GM19240 (cell line): ENCODE measurements at regions not wholly inside any gene's neighbourhood (a gene's known extent, or its start where the extent isn't known, plus 50 kb on each side); places are given as distances from the start of the nearest gene placed in this dataset.

ENCODE experiments used
- DNase-seq: peaks from one replicate; pipeline ENCODE4 v3.0.0; 2011; ENCODE audit warnings: low spot score; ENCODE audit not compliant: insufficient read length

DNA sequence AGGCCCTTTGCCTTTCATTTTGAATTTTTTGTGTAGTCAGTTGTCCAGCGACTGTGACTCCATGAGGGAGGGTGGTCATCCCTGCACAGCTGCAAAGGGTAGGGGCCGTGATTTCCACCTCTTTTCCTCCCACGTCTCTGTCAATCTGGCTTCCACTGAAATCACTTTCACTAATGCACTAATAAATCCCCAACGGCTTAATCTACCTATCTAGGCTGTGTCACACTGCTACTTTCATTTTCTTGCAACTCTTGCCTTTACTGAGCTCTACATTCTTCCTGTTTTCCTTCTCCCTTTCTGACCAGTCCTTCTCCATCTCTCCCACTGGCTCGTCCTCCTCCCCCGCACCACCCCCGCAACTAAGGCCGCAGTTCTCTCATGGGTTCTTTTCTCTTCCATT, 212.3 kb upstream of the FOXN3 start:
- DNase-seq: no peak

DNA sequence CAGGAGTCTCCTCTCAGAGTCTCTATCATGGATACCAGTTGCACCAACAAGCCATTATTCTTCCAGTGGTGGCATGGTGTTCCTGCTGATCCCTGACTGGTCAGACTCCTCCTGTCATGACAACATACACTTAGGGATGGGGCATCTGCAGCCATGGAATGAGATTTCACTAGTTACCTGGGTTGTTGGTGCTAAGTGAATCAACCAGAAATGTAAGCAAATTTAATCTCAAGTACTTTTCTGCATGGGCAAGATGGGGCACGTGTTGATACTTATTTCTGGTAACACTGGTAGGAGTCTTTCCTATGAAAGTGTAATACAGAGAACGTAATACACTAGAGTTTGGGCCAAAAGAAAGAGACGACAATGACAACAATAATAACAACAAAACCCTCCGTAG, 211.5 kb upstream of the FOXN3 start:
- DNase-seq: no peak

DNA sequence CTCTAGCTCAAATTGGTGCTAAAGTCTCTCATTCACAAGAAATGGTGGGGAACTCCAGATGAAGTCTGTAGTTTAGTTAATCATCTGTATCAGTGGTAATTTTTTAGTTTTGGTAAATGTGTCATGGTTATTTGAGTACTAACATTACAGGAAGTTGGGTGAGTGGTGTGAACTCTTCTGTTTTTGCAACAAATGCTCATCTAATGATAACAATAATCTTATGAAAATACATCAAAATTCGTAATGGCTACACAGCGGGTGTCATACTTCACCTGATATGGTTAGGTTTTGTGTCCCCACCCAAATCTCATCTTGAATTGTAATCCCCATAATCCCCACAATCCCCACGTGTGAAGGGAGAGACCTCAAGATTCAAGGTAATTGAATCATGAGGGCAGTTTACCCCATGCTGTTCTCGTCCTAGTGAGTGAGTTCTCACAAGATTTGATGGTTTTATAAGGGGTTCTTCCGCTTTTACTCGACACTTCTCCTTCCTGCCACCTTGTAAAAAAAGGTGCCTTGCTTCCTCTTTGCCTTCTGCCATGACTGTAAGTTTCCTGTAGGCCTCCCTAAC, 209.3 kb upstream of the FOXN3 start:
- DNase-seq: no peak

DNA sequence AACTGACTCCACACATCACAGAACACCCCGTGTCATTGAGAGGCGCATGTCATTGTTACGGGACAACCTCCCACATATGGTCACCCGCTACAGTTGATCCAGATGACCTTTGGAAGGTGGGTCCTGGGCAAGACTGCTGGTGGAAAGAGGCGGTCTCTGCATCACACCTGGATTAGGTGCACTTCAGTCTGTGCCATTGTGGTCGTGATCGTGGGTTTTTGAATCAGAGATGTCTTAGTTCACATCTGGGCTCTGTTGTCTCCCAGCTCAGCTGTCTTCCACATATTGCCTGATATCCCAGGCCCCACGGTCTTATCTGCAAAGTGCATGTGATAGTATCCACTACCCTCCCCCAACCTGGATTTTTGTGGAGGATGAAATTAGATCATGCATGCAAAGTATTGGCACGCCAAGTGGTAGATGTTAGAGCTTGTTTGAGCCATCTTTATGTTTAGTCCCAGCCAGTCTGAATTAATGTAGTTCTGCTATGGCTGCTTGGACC, 208.7 kb upstream of the FOXN3 start:
- no peak for DNase-seq

DNA sequence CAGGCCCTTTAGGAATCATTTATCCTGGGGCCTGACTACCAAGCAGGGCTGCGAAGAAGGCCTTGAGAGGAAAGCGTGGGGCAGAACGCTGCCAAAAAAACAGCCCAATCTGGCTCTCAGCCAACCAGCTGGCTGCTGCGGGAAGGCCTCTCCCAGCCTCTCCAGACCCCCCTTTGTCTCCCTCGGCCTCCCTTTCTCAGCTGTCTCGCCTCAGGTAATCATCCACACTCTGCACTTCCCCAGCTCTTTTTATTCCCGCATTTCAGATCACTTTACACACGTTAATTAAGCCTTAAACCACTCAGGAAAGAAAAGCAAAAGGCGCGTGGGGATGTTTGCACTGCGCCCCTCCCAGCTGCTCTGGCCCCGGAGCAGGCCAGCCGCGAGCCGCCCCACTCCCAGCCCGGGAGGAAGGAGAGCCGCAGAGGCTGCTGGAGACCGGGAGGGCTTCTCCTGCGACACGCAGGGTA, 208.2 kb upstream of the FOXN3 start:
- DNase-seq: no peak

DNA sequence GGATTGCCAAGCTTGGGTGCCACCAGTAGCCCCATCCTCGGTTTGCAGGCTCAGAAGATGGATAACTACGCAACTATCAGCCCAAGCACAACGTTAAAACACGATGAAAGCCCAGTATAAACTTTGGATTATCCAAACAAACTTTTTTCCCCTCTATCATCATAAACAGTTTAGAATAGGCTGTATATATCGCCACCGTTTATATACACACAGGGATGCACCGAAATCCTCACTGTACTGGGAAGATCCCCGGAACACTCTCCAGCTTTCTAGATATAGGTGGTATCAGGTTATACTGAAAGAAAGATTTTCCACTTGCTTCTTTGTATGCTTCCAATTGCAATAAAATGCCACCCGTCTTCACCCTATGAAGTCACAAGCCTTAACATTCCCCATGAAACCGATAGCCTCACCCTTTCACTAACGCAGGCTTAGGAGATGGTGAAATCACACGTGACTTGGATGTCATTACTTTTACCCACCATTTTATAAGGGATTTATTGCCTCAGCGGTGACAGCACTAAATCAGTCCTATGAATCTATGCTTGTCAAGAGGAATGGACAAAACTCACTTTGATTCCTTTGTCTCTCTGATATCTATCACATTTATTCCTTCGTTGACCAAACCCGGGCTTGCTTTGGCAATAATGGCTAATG, 207.6 kb upstream of the FOXN3 start:
- DNase-seq: no peak

DNA sequence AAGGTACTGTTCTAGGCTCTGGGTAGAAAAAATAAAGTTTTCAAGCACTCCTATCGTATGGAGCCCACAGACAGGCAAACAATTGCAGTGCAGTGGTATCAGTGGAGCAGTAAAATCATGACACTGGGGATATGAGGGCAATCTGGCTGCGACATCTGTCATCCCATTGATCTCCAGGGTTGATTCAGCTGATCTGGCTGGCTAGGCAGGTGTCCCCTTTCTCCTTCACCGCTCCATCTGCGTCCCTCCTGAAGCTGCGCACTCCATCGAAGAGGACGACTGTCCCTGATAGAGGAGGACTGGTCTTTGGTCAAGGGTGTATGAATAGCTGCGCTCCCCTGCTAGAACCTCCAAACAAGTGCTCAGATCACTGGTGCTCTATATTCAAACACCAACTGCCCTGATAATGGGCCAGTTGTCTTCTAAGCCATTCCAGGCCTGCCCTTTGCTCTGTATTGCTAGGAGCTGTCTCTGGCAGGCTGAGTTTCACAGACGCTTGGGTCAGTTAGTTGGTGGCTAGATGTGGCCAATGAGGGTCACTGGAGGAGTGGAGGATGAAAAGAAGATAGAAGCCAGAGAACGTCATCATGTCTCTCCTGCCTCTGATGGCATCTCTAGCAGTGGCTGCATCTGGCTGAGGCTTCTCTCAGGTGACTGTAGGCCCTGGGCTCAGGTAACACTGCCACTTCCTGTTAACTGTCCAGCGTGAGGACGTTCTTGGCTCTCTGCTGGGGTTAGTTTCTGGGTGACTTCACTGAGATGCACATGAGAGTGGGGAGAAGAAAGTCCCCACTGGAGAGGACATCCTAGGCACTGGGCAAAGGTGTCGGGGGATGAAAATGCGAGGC, 205.0 kb upstream of the FOXN3 start:
- DNase-seq: no peak

DNA sequence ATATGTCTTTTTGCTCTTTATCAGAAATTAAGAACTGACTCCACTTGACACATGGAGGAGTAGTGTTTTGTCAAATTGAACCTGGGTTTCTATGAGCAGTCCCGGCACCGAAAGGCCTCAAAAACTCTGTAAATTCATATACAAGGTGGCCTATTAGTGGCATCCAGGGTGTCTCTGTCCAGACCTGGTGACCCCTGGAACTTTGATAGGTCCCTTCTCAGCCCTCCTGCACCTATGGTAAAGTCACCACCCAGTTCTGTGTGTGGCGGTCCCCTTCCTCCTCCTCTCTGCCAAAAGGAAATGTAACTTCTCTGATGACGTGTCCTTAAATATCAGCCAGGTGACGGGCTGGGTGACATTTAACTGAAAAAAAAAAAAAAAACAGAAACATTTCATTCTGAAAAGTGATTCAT, 204.0 kb upstream of the FOXN3 start:
- DNase-seq: no peak

DNA sequence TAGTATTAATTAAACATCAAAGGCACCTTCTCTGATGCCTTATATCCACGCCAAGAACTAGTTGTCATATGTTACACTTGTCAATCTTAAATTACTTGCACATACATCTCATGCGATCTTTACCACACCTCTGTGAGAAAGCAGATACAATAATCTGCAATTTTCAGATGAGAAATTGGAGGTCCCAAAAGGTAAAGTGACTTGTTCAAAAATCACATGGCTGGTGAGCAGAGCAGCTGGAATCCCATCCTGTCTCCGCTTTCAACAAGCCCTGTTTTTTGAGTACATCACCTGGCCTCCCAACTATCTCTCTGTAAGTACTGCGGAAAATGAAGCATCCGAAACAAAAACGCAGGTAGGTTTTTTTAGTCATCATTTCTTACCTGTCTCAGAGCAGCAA, 203.4 kb upstream of the FOXN3 start:
- no peak for DNase-seq

DNA sequence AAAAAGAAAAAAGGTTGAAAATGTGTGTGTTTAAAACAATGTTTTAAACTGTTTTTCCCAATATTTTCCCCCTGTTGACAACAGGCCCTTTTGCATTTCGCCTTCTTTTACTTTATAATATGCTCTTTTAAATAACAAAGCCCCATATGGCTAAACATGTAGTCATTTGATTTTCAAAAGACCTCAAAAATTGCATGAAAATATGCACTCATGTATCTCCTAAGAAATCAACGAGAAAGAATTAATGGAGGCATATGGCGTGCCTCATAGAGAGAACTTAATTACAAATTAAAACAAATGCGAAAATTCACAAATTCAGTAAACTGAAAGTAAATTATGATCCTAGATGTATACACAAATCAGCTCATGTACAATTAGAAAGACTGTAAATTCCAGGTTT, 202.6 kb upstream of the FOXN3 start:
- DNase-seq: no peak

DNA sequence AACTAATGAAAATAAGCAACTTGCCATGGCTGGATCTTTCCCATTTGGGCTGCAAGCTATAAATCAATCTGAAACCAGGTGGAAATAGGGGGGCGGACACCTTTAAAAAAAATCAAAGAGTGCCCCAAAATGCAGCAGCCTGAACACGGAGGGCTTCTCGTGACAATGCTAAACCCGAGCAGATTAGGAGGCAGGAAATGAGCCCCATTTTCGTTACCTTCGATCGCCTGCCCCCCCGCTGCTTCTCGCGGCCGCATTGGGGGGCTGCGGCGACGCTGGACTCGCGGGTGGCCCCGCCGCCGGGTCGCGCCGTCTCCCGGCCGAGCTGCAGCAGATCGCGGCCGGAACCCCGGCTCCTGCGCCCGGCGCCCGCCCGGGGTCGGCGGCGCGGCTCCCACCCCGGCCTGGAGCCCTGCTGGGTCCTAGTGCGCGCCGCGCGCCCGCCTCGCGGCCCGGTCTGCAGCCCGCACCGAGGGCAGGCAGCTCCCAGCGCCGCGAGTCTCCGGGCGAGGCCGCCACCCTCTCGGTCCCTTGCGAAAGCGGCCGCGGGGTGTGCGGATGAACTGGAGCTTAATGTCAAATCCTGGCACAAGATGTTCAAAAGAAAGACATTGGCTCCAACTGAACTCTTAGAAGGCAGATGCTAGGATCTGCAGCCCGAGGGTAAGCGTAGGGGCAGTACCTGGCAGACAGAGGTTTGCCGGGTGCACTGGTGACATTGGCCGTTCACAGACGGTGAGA, 201.9 kb upstream of the FOXN3 start:
- DNase-seq: peak; percentile 36

DNA sequence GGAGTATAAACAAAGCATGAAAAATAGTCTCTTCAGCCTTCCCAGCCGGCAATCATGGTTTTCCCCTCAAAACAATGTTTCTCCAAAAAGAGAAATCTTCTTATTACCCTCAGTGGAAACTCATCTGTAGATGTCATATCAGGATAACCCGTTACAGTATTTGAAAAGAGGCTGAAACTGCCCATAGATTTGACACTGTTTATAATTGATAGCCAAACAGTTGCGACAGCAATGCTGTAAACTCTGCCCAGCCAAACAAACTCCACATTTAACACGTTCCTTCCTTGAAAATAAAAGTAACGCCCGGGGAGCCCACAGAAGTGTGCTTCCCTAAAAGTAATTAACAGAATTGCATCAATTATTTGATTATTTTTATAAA, 201.3 kb upstream of the FOXN3 start:
- no peak for DNase-seq

DNA sequence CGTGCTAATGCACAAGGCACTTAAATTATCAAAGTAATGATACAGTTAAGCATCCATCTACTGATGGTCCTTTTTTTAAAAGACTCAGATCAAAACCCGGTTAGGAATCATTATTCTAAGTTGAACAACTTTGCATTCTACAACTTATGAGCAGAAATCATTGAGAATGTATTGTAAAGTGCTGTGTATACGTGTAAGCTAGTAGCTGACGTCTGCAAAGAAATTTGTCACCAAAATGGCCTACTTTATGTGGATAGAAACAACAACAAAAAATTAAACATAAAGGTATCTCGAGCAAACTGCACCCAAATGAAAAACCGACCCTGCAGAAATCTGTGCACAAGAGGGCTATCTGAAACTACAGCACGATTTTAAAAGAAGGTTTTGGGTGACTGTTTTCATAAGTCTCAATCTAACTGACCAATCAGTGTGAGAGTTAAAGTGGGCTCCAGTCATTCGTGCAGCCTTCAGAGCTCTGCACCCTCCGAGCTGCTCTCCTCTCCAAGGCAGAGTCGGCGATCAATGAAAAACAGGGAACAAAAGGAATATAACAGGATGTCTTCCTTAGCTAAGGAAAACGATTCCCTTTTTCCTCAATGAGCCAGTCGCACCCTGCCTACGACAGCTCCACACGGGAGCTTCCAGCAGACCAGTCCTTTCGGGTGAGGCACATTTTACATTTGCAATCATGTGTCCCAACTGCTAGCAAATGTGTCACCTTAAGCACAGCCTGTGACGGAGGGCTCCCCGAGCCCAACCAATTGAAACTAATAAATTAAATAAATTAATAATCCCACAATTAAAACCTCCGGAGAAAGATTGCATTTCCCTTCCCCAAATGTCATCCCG, 200.7 kb upstream of the FOXN3 start:
- DNase-seq: no peak

DNA sequence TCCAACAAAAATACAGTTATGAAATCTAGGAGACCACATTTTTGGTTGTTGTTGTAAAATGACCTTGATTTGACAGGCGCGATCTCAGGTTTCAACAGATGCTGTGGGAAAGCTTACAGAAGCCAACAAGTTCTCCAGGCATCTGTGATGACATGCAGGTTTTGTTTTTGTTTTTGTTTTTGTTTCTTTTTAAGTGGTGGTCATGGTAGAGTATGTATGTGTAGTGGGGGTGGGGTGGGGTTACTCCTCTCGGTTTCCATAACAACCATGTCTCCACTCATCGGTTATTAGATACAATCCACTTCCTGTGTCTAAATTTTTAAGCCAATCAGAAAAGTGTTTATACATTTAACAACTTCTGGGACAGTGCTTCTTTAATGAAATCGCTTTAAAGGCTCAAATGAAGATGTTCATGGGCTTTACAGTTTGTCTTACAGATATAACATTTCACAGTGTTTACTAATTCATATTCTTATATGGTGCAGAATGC, 199.9 kb upstream of the FOXN3 start:
- peak; percentile 43 for DNase-seq

DNA sequence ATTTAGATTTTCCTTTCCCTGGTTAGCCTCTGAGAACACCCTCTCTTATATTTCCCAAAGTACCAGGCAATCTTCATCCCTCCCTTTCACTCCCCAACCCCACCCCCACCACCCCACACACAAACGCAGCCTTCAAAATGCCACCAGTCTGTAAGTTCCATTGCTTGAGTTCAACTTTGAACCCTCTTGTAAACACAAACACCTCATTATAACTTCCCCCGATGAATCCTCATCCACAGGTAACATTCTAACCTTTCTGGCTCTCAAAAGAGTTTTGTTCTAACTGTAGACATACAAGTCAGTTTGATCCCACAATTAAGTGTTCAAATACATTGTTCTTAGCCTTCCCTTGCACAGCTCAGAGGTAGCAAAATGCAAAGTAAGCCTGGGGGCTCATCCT, 199.4 kb upstream of the FOXN3 start:
- DNase-seq: no peak

DNA sequence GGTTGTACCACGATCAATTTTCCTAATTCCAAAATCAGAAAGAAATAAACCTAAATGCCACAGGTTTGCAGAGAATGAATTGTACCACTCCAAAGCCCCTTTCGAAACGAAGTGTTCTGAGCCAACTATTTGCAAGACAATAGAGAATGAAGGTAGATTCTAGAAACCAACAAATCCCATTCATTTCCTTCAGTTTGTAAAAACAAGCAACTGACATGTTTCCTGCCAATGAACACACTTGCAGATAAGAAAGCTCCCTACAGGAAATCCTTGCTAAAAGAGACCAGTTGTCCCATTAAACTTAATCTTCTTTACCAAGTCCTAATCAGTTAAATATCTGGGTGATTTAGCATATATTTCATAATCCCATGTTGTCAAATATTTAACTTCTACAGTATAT, 198.4 kb upstream of the FOXN3 start:
- no peak for DNase-seq

DNA sequence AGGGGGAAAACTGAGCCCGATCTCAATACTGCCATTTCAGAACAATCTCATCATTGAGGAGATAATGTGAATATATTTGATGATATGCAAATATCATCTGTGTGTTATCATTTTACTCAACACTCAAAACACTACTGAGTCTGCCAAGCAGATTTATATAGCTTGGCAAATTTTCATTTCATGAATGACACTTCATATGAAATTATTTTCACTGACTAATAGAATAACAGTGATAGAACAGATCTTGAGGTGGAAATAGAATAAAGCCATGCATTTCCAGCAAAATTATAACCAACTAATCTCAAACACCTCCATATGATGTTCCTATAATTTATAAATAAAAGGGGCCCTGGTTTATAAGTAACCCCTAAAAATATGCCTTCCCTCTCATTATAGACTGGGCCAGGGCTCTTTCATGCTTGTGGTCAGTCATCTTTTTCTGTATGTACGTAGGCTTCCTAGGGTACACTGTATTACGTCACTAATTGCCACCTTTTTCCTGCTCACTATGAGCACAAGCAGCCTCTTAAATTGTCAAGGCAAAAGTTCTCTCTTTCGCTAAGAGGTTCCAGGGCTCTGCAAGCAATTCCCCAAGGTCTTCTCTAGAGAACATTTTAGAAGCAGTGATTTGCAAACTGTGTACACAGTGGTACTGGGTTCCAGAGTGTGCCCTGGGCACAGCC, 197.1 kb upstream of the FOXN3 start:
- no peak for DNase-seq

DNA sequence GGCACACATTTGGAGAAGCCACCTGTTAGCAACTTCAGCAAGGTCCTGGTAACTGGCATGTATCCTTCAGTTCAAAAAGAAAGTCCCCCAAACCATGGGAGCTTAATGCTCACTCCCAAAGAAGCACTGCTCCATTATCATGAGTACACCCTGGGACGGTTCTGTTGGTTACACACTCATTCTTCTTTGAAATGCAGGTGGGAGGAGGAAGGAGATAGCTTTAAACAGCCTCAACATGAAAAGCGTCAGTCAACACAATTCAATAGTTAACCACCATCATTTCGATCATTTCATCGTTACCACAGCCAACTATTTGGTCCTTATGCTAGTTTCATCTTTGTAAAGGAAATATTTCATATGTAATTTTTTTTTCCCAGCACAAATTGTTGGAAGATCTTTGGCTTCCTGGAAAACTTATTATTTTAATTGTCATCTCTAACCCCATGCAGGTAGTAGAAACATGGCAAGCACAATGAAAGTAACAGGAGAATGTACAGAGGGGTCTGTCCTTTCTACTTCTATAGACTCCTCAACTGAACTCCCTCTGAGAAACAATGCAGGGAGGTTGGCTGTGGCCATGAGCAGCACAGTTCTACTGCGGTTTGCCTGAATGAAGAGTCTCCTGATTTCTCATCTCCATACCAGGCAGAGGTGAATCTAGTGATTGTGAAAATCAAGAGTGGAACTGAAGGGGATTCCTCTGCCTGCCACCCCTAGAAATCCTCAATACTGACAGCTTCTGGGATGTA, 196.4 kb upstream of the FOXN3 start:
- DNase-seq: no peak

DNA sequence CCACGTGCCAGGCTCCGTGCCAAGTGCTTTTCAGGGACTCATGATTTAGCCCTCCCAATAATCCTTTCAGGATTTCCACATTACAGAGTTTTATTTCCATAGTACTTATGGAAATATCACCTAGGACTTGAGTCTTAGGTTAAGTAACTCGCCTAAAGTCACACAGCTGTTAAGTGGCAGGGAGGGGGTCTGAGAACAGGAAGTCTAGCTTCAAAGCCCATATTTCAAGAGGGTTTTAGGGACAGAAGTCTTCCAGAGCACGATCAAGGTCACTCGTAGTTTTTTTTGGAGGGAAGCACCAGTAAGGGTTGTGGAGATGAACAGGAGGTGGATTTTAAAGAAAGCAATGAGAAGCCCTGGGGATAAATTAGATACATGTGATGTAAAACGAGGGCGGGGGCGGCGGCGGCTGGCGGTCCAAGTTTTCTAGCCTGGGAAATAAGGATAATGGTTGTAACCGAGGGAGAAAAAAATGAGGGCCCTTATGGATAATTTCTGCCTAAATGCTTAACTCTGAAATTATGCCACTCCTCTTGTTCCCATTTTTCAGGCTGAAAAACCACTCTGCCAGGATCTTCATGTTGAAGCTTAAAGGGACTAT, 192.6 kb upstream of the FOXN3 start:
- no peak for DNase-seq
